ENCODE measurements at regions not wholly inside any gene's neighbourhood (a gene's known extent, or its start where the extent isn't known, plus 50 kb on each side); places are given as distances from the start of the nearest gene placed in this dataset.

DNA sequence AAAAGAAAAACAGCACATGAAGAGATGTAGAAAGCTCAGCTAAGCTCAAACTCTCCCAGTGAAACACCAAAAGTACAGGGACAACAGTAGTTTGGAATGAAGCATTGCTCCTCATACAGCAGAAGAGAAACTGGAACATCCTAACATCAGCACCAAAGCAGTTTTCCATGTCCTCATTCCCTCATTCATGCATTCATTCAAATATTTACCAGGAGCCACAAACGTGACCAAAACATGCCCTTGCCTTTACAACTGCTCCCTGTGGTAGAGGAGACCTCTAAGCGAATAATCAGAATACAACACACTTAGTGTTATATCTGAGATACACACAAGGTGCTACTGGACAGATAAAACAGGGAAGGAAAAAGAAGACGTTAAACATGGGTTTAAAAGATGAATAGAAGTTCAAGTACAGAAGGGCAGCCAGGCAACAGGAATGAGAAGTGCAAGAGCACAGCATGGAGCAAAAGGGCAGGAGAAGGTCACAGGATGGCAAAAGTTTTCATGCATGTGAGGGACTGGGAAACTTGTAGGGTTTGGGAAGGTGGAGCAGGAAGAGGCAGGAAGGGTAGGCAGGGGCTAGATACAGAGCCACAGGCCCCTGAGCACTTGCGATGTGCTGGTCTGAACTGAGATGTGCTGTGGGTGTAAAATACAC, 58.5 kb upstream of the LMCD1 start:
- Histone ChIP-seq H3K4me1 (peaks cover 23 to 42% (median 35%) of the 10 kb centered on the region in 4 donors), H3K9me3 (no peaks in the 10 kb centered on the region), H3K4me3 (no peak overlapping the region), H3K36me3 (no peaks in the 10 kb centered on the region), H3K27ac (peak overlapping the region in 4 of 5 donors; percentile 77 to 87 (median 83)), H3K27me3 (no peaks in the 10 kb centered on the region)
- intact Hi-C loops (cut with DNase I; ENCODE audit: low total_unique reads) = loop anchor here (5.0 kb wide), 1 partner anchor 179 kb away; no protein-coding TSS in a partner anchor
- 45 to 56% (median 53%) methylated on average over 4 of the region's 4 CpGs for WGBS, 5 donors
- DNase-seq = no peak
- TF ChIP-seq EP300 (IDR thresholded peaks at IDR 0.05) = no peak
- no peak for TF ChIP-seq POLR2A (IDR thresholded peaks at IDR 0.05)
- no peak for TF ChIP-seq POLR2AphosphoS5 (IDR thresholded peaks at IDR 0.05)
- TF ChIP-seq CTCF (IDR thresholded peaks at IDR 0.05) = no peak

DNA sequence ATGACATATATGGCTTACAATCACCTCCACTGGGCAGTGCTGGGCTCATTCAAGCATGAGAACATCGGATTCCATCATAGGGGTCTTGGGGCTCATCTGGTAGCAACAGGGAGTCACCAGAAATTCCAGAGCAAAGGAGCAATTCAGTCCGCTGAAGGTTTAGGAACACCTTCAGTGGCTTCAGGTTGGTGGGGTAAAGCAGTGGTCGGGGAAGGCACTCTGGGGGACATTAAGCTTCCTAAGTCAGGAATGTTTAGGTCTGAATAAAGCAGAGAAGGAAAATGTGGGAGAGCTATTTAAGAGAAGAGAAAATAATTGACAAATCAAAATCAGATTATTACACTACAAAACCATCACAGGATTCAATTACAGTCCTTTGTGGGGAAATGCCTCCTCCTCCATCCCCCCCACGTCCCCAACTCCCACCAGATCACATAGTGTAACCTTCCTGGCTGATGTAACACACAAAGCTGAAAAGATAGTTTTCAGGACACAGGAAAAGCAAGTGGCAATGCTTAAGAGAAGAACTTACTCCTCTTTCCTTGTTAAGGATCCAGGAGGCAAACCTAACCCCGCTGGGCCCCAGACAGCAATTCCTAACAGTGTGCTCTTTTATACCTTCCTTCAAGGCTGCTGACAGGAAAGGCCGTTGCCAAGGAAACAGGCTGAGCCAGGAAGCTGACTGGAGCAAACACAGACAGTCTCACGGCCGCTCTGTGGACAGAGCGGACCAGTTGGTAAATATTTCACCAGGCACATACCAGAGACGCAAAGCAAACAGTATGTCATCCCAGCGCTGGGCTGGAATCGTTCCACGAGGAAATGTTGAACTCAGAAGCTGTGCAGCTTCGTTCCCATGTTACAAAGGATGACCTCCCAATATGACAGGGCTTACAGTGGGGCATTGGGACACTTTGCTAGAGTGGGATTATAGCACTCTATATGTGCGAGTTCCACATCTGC, 57.5 kb upstream of the LMCD1 start:
- no peaks in the 10 kb centered on the region for H3K9me3 ChIP-seq
- DNase-seq = peak; percentile 94 to 97
- no peak overlapping the region for H3K4me3 ChIP-seq
- H3K27ac ChIP-seq = peak overlapping the region; percentile 65 to 87 (median 83)
- H3K4me1 ChIP-seq = peaks cover 23 to 42% (median 35%) of the 10 kb centered on the region in 4 donors
- no peaks in the 10 kb centered on the region for H3K27me3 ChIP-seq
- WGBS, 5 donors = 18 to 25% (median 19%) methylated on average over 15 of the region's 15 CpGs
- H3K36me3 ChIP-seq = no peaks in the 10 kb centered on the region
- TF ChIP-seq CTCF (IDR thresholded peaks at IDR 0.05) (no peak), POLR2AphosphoS5 (IDR thresholded peaks at IDR 0.05) (peak; percentile 79 to 96 (median 86)), EP300 (IDR thresholded peaks at IDR 0.05) (peak; percentile 10), POLR2A (IDR thresholded peaks at IDR 0.05) (peak in 1 of 4 donors; percentile 6)
- intact Hi-C loops (cut with DNase I; ENCODE audit: low total_unique reads) = loop anchor here (5.0 kb wide), 1 partner anchor 178 kb away; no protein-coding TSS in a partner anchor

DNA sequence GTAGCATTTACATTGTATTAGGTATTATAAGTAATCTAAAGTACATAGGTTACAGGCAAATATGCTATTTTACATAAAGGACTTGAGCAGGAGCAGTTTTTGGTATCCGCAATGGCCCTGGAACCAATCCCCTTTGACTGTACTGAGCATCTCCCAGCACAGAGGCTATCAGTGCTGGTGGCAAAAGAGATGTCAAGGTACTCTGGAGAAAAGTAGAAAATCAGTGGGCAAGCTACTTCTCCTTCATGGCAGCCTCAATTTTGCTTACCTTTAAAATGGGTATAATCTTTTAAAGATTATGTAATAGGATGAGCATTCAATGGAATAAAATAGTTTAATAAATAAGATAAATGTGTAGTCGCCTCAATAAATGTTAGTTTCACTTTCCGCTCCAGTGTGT, 56.7 kb upstream of the LMCD1 start:
- H3K4me3 ChIP-seq = no peak overlapping the region
- TF ChIP-seq POLR2A (IDR thresholded peaks at IDR 0.05) (no peak), POLR2AphosphoS5 (IDR thresholded peaks at IDR 0.05) (no peak), CTCF (IDR thresholded peaks at IDR 0.05) (no peak), EP300 (IDR thresholded peaks at IDR 0.05) (no peak)
- no peaks in the 10 kb centered on the region for H3K27me3 ChIP-seq
- no peaks in the 10 kb centered on the region for H3K36me3 ChIP-seq
- peaks cover 23 to 42% (median 35%) of the 10 kb centered on the region in 4 donors for H3K4me1 ChIP-seq
- H3K9me3 ChIP-seq = no peaks in the 10 kb centered on the region
- no peak for DNase-seq
- WGBS, 5 donors = 74 to 88% (median 78%) methylated on average over 3 of the region's 3 CpGs
- peak overlapping the region in 4 of 5 donors; percentile 77 to 87 (median 83) for H3K27ac ChIP-seq
- intact Hi-C loops (cut with DNase I; ENCODE audit: low total_unique reads) = loop anchor here (5.0 kb wide), 1 partner anchor 177 kb away; no protein-coding TSS in a partner anchor

- 50 to 88% (median 69%) methylated on average over 2 of the region's 2 CpGs for WGBS, 5 donors
- DNase-seq = peak in 1 of 2 donors; percentile 69
- peak overlapping the region in 1 of 5 donors; percentile 83 for H3K27ac ChIP-seq
- intact Hi-C loops (cut with DNase I; ENCODE audit: low total_unique reads) = no loop called here
- no peak overlapping the region for H3K4me3 ChIP-seq
- H3K27me3 ChIP-seq = no peaks in the 10 kb centered on the region
- no peaks in the 10 kb centered on the region for H3K36me3 ChIP-seq
- no peaks in the 10 kb centered on the region for H3K9me3 ChIP-seq
- TF ChIP-seq CTCF (IDR thresholded peaks at IDR 0.05) (no peak), POLR2A (IDR thresholded peaks at IDR 0.05) (no peak), EP300 (IDR thresholded peaks at IDR 0.05) (no peak), POLR2AphosphoS5 (IDR thresholded peaks at IDR 0.05) (no peak)
- H3K4me1 ChIP-seq = peaks cover 23 to 42% (median 35%) of the 10 kb centered on the region in 4 donors
Measured at GRCh38 chr3:8445861-8446260, 55.8 kb upstream of the LMCD1 start.

Measured in stomach (tissue), 8 donors.